Mesendoderm (in vitro differentiated cells): ENCODE measurements at regions not wholly inside any gene's neighbourhood (a gene's known extent, or its start where the extent isn't known, plus 50 kb on each side); places are given as distances from the start of the nearest gene placed in this dataset.

Experiments used
- DNase-seq: peaks from one replicate; pipeline ENCODE4 v3.0.0; 2013
- H2AK5ac ChIP-seq: 2 replicates; pipeline ENCODE4 v1.6.1; 2013; ENCODE audit warnings: low read length, inconsistent platforms
- H2BK120ac ChIP-seq: 2 replicates; pipeline ENCODE4 v1.6.1; 2013; ENCODE audit warnings: low read depth, mild to moderate bottlenecking, low read length, moderate library complexity, mixed read lengths
- H2BK15ac ChIP-seq: replicated peaks from 2 replicates; pipeline ENCODE4 v1.6.1; 2013; ENCODE audit warnings: low read depth, mild to moderate bottlenecking, moderate library complexity
- H2BK5ac ChIP-seq: 2 replicates; pipeline ENCODE4 v1.6.1; 2013; ENCODE audit warnings: low read length, inconsistent platforms
- H3K18ac ChIP-seq: 2 replicates; pipeline ENCODE4 v1.6.1; 2013; ENCODE audit warnings: mild to moderate bottlenecking, low read length, mixed read lengths
- H3K23ac ChIP-seq: one replicate; pipeline ENCODE4 v1.6.1; 2013; ENCODE audit warnings: low read length
- H3K27ac ChIP-seq: 2 replicates; pipeline ENCODE4 v1.5.1; 2013; ENCODE audit warnings: low read depth, mild to moderate bottlenecking, inconsistent platforms, low read length, moderate library complexity
- H3K27me3 ChIP-seq: 2 replicates; pipeline ENCODE4 v1.6.1; 2013; ENCODE audit warnings: low read length, control low read depth, mild to moderate bottlenecking, inconsistent platforms; ENCODE audit not compliant: insufficient read depth, poor library complexity
- H3K36me3 ChIP-seq: 2 replicates; pipeline ENCODE4 v1.6.1; 2013; ENCODE audit warnings: low read length, inconsistent platforms; ENCODE audit not compliant: control insufficient read depth, insufficient read depth
- H3K4ac ChIP-seq: one replicate; pipeline ENCODE4 v1.6.1; 2013; ENCODE audit warnings: low read depth, mild to moderate bottlenecking, low read length, moderate library complexity
- H3K4me1 ChIP-seq: 2 replicates; pipeline ENCODE4 v1.6.1; 2013; ENCODE audit warnings: low read depth, low read length, inconsistent platforms; ENCODE audit not compliant: control insufficient read depth
- H3K4me2 ChIP-seq: 2 replicates; pipeline ENCODE4 v1.6.1; 2013; ENCODE audit warnings: low read length
- H3K4me3 ChIP-seq: 2 replicates; pipeline ENCODE4 v1.5.1; 2013; ENCODE audit warnings: mild to moderate bottlenecking, low read length
- H3K56ac ChIP-seq: one replicate; pipeline ENCODE4 v1.6.1; 2013; ENCODE audit warnings: low read length
- H3K79me1 ChIP-seq: 2 replicates; pipeline ENCODE4 v1.6.1; 2013; ENCODE audit warnings: low read length, inconsistent platforms
- H3K79me2 ChIP-seq: 2 replicates; pipeline ENCODE4 v1.6.1; 2013; ENCODE audit warnings: mild to moderate bottlenecking, low read length; ENCODE audit not compliant: control insufficient read depth, insufficient read depth
- H3K9ac ChIP-seq: 2 replicates; pipeline ENCODE4 v1.6.1; 2013; ENCODE audit warnings: low read length, inconsistent platforms
- H4K5ac ChIP-seq: one replicate; pipeline ENCODE4 v1.6.1; 2013; ENCODE audit warnings: low read length
- H4K8ac ChIP-seq: one replicate; pipeline ENCODE4 v1.6.1; 2013; ENCODE audit warnings: low read depth, mild to moderate bottlenecking, control low read depth, low read length, moderate library complexity
- WGBS: extraction: QIAGEN DNeasy Blood & Tissue Kit; methylation state at CpG from one replicate; pipeline ENCODE4 v1.1.7; 2013; ENCODE audit warnings: low lambda C conversion rate, missing lambda C conversion rate; ENCODE audit not compliant: insufficient coverage; ENCODE audit errors: extremely low coverage; 5-methylcytosine and 5-hydroxymethylcytosine counted together

DNA sequence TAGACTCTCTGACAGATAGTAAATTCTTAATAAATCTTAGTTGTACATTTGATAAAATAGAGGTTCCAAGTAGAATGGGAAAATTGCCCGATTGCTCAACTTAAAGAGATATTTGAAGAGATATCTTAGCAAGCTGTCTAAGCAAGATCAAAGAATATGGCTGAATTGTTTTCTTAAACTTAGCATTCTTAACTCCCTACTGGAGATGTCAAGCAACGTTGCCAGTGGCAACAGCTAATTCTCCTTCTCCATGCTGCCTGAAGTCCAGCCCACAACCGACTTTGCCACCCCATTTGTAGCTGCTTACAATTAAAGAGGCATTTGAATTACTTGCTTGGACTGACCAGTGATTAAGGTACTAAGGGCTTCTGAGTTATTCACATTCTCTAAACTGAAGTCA lies 94.4 kb downstream of the FAM181B start:
- H3K18ac ChIP-seq, result no peak overlapping the region
- H3K23ac ChIP-seq, result no peak overlapping the region
- H2BK5ac ChIP-seq, result no peak overlapping the region
- H2AK5ac ChIP-seq, result no peak overlapping the region
- no peaks in the 10 kb centered on the region for H3K79me2 ChIP-seq
- H3K4ac ChIP-seq, result no peak overlapping the region
- no CpG with 5 or more reads among the region's 3 CpGs for WGBS
- H3K4me2 ChIP-seq, result no peak overlapping the region
- no peak overlapping the region for H4K8ac ChIP-seq
- H2BK15ac ChIP-seq, result no peak overlapping the region
- H3K56ac ChIP-seq, result no peak overlapping the region
- no peak overlapping the region for H3K27ac ChIP-seq
- peak; percentile 13 for DNase-seq
- no peaks in the 10 kb centered on the region for H3K4me1 ChIP-seq
- no peaks in the 10 kb centered on the region for H3K36me3 ChIP-seq
- no peak overlapping the region for H3K9ac ChIP-seq
- H3K79me1 ChIP-seq, result no peaks in the 10 kb centered on the region
- no peak overlapping the region for H3K4me3 ChIP-seq
- no peak overlapping the region for H2BK120ac ChIP-seq
- no peaks in the 10 kb centered on the region for H3K27me3 ChIP-seq
- H4K5ac ChIP-seq, result no peak overlapping the region

DNA sequence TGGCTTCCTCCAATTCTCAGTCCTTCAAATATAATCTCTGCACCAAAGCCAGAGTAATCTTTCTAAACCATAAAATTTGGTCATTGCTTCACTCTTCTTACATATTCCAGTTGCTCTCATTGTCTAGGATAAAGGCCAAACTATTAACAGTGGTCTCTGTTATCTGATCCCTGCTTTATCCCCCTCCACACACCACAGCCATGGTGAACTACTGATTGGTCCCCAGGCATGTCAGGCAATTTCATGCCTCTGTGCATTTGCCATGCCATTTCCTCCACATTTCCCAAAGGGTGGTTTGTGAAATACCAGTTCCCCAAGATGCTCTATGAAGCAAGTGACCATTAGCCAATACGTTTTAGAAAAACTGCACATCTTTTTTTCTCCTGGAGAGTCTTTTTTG lies 97.0 kb downstream of the FAM181B start:
- no peak overlapping the region for H4K5ac ChIP-seq
- no peak overlapping the region for H3K4me3 ChIP-seq
- no peak overlapping the region for H3K27ac ChIP-seq
- no peaks in the 10 kb centered on the region for H3K36me3 ChIP-seq
- H4K8ac ChIP-seq, result no peak overlapping the region
- no peak overlapping the region for H3K4me2 ChIP-seq
- no peak overlapping the region for H3K4ac ChIP-seq
- no peaks in the 10 kb centered on the region for H3K79me2 ChIP-seq
- no peak overlapping the region for H3K23ac ChIP-seq
- H3K79me1 ChIP-seq, result no peaks in the 10 kb centered on the region
- H2AK5ac ChIP-seq, result no peak overlapping the region
- no peak overlapping the region for H3K9ac ChIP-seq
- no peak overlapping the region for H2BK15ac ChIP-seq
- H3K4me1 ChIP-seq, result no peaks in the 10 kb centered on the region
- WGBS, result no CpG with 5 or more reads among the region's 1 CpG
- H3K18ac ChIP-seq, result no peak overlapping the region
- no peak overlapping the region for H2BK5ac ChIP-seq
- H3K27me3 ChIP-seq, result no peaks in the 10 kb centered on the region
- H3K56ac ChIP-seq, result no peak overlapping the region
- no peak overlapping the region for H2BK120ac ChIP-seq
- DNase-seq, result no peak

DNA sequence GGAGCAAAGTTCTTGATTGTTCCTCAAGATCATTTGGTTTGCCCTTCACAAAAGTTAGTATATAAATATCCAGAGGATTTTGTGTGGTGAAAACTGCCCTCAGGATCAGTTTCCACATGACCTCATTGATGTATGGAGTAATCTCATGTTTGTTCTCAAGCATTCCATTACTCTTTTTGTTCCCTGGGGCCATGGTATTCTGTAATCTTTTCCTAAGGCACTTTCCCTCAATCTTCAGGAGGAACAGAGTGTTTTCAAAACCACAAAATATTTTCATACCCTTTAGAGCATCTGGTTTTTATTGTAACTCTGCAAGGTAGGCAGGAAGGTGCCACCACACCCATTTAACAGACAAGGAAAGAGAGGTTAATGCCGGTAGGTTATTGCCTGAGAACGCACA lies 99.6 kb downstream of the FAM181B start:
- no peak overlapping the region for H2BK15ac ChIP-seq
- H3K9ac ChIP-seq, result no peak overlapping the region
- no CpG with 5 or more reads among the region's 2 CpGs for WGBS
- no peak overlapping the region for H3K4me2 ChIP-seq
- H2BK5ac ChIP-seq, result no peak overlapping the region
- H3K18ac ChIP-seq, result no peak overlapping the region
- H3K27me3 ChIP-seq, result no peaks in the 10 kb centered on the region
- no peak overlapping the region for H4K8ac ChIP-seq
- H4K5ac ChIP-seq, result no peak overlapping the region
- no peaks in the 10 kb centered on the region for H3K36me3 ChIP-seq
- no peaks in the 10 kb centered on the region for H3K4me1 ChIP-seq
- H3K79me2 ChIP-seq, result no peaks in the 10 kb centered on the region
- H3K27ac ChIP-seq, result no peak overlapping the region
- H2AK5ac ChIP-seq, result no peak overlapping the region
- no peak overlapping the region for H3K4me3 ChIP-seq
- no peak overlapping the region for H3K23ac ChIP-seq
- H3K56ac ChIP-seq, result no peak overlapping the region
- DNase-seq, result no peak
- no peak overlapping the region for H3K4ac ChIP-seq
- H2BK120ac ChIP-seq, result no peak overlapping the region
- no peaks in the 10 kb centered on the region for H3K79me1 ChIP-seq

DNA sequence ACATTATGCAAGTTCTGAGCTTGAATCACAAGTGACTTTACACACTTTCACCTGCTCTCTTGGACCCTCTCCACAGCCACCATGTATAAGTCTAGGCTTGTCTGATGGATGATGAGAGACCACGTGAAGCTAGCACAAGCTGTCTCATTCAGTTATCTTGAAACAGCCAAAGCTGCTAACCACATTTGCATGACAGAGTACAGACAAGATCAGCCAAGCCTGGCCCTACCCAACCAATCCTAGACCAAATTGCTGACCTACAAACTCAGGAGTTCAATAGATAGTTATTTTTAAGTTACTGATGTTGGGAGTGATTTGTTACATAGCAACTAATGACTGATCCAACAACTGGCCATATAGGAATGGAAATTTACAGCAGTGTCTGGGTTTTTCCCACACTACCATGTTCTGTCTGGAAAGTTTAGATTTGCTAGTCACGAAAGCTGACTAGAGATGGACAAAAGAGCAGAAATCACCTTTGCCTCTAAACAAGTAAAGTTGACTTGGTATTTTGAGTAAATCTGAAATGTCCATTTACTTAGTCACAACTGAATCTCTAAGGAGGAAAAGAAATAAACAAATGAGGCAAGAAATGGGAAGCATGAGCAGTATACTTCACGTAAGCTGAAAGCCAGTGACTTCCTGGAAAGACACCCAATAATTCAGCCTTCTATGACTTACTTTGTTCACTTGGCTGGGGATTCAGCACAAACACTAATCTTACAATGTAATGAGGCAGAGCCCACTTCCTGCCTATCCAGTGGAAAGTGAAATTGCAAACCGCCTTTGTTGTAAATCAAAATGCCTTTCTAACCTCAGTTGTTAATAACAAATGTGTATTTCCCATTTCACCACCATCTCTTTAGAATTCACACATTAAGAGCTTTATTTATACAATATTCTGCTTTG lies 101.7 kb downstream of the FAM181B start:
- Histone ChIP-seq H3K56ac (no peak overlapping the region), H3K27me3 (no peaks in the 10 kb centered on the region), H3K4me2 (no peak overlapping the region), H3K23ac (no peak overlapping the region), H4K5ac (no peak overlapping the region), H3K79me1 (no peaks in the 10 kb centered on the region), H3K4me3 (no peak overlapping the region), H2AK5ac (no peak overlapping the region), H3K79me2 (no peaks in the 10 kb centered on the region), H3K9ac (no peak overlapping the region), H4K8ac (no peak overlapping the region), H3K4ac (no peak overlapping the region), H2BK15ac (no peak overlapping the region), H3K4me1 (no peaks in the 10 kb centered on the region), H3K18ac (no peak overlapping the region), H2BK5ac (no peak overlapping the region), H3K36me3 (no peaks in the 10 kb centered on the region), H3K27ac (no peak overlapping the region), H2BK120ac (no peak overlapping the region)
- no peak for DNase-seq
- no CpG with 5 or more reads among the region's 4 CpGs for WGBS

DNA sequence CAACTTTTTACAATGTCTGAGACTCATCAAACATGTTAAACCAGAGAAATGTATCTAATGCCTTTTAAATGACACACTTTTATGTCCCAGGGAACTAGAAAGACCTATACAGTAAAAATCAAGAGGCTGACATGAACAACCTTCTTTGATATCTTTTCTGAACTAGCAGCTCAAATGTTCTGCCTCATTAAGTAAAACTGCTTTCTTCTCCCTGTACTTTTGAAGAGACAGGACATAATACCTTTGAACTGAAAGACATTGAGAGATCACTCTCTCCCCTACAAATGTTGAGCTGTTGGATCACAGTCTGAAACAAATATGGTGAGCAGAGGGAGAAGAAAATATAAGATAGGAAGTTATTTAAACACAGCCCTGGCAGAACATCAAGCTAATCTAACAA lies 123.0 kb downstream of the FAM181B start:
- no peaks in the 10 kb centered on the region for H3K79me1 ChIP-seq
- H4K5ac ChIP-seq, result no peak overlapping the region
- no peak overlapping the region for H2BK15ac ChIP-seq
- H3K18ac ChIP-seq, result no peak overlapping the region
- no peak overlapping the region for H3K4ac ChIP-seq
- H3K4me3 ChIP-seq, result no peak overlapping the region
- DNase-seq, result no peak
- no peak overlapping the region for H3K56ac ChIP-seq
- no peaks in the 10 kb centered on the region for H3K4me1 ChIP-seq
- no peak overlapping the region for H3K27ac ChIP-seq
- H3K23ac ChIP-seq, result no peak overlapping the region
- no peak overlapping the region for H4K8ac ChIP-seq
- no peaks in the 10 kb centered on the region for H3K27me3 ChIP-seq
- no peak overlapping the region for H2AK5ac ChIP-seq
- H2BK5ac ChIP-seq, result no peak overlapping the region
- H2BK120ac ChIP-seq, result no peak overlapping the region
- H3K79me2 ChIP-seq, result no peaks in the 10 kb centered on the region
- no peak overlapping the region for H3K4me2 ChIP-seq
- H3K9ac ChIP-seq, result no peak overlapping the region
- no peaks in the 10 kb centered on the region for H3K36me3 ChIP-seq

DNA sequence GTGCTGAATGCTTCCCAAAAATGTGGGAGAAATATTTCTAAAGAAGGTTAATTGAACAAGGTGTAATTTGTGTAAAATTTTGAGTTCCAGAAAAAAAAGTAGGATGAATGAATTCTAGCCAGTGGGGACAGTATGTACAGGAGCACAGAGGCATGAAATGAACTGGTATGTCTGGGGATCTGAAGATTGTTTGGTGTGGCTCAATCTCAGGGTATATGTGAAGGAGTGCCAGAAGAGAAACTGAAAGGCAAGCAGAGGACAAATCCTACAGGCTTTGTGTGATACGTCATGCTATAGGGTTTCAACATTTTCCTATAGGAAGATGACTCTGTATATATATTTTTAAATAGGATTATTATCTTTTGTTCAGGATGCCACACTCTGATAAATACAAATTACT lies 126.9 kb downstream of the FAM181B start:
- Histone ChIP-seq H3K27me3 (no peaks in the 10 kb centered on the region), H4K8ac (no peak overlapping the region), H3K4me3 (no peak overlapping the region), H3K79me2 (no peaks in the 10 kb centered on the region), H3K4ac (no peak overlapping the region), H4K5ac (no peak overlapping the region), H2BK120ac (no peak overlapping the region), H3K23ac (no peak overlapping the region), H3K4me2 (no peak overlapping the region), H3K27ac (no peak overlapping the region), H3K56ac (no peak overlapping the region), H3K9ac (no peak overlapping the region), H3K36me3 (no peaks in the 10 kb centered on the region), H2AK5ac (no peak overlapping the region), H2BK15ac (no peak overlapping the region), H3K79me1 (no peaks in the 10 kb centered on the region), H3K4me1 (no peaks in the 10 kb centered on the region), H2BK5ac (no peak overlapping the region), H3K18ac (no peak overlapping the region)
- WGBS, result no CpG with 5 or more reads among the region's 1 CpG
- DNase-seq, result no peak
